Mesenchymal stem cell (in vitro differentiated cells and primary cell): ENCODE measurements at regions not wholly inside any gene's neighbourhood (a gene's known extent, or its start where the extent isn't known, plus 50 kb on each side); places are given as distances from the start of the nearest gene placed in this dataset.

Experiments used
- DNase-seq: peaks from one replicate; pipeline ENCODE4 v3.0.0-alpha.2; 2013
- H2AFZ ChIP-seq: one replicate; pipeline ENCODE4 v1.6.1; 2013; ENCODE audit warnings: low read depth, mild to moderate bottlenecking, control low read depth, inconsistent platforms, low read length, moderate library complexity
- H2AK5ac ChIP-seq: 2 replicates; pipeline ENCODE4 v1.6.1; 2013; ENCODE audit warnings: low read length, moderate library complexity, mild to moderate bottlenecking, inconsistent platforms; ENCODE audit not compliant: severe bottlenecking
- H2BK120ac ChIP-seq: one replicate; pipeline ENCODE4 v1.6.1; 2013; ENCODE audit warnings: low read depth, mild to moderate bottlenecking, inconsistent platforms, low read length, moderate library complexity
- H2BK12ac ChIP-seq, 2 experiments: one replicate each; pipeline ENCODE4 v1.6.1; 2013; ENCODE audit warnings: inconsistent platforms in 2 of 2, low read length in 2 of 2, mild to moderate bottlenecking in 2 of 2, moderate library complexity in 2 of 2, control low read depth in 1 of 2
- H2BK15ac ChIP-seq: one replicate; pipeline ENCODE4 v1.6.1; 2013; ENCODE audit warnings: mild to moderate bottlenecking, low read depth, inconsistent platforms; ENCODE audit not compliant: poor library complexity, severe bottlenecking
- H2BK5ac ChIP-seq: 2 replicates; pipeline ENCODE4 v1.6.1; 2013; ENCODE audit warnings: low read depth, mild to moderate bottlenecking, low read length, control low read depth, inconsistent platforms; ENCODE audit not compliant: poor library complexity, severe bottlenecking
- H3K14ac ChIP-seq, 2 experiments: one replicate each; pipeline ENCODE4 v1.6.1; 2013; ENCODE audit warnings: inconsistent platforms in 2 of 2, low read length in 2 of 2, control low read depth in 1 of 2, mild to moderate bottlenecking in 1 of 2, moderate library complexity in 1 of 2
- H3K18ac ChIP-seq, 2 experiments: one replicate each; pipeline ENCODE4 v1.6.1; 2013; ENCODE audit warnings: inconsistent platforms in 2 of 2, low read length in 2 of 2, control low read depth in 1 of 2, low read depth in 1 of 2, mild to moderate bottlenecking in 1 of 2
- H3K23ac ChIP-seq, 2 experiments: one replicate each; pipeline ENCODE4 v1.6.1; 2013; ENCODE audit warnings: inconsistent platforms in 2 of 2, low read length in 2 of 2, mild to moderate bottlenecking in 2 of 2, moderate library complexity in 2 of 2, control low read depth in 1 of 2
- H3K27ac ChIP-seq: 2 replicates; pipeline ENCODE4 v1.5.1; 2013; ENCODE audit warnings: mild to moderate bottlenecking, moderate library complexity, low read length, control low read depth, inconsistent platforms; ENCODE audit not compliant: poor library complexity, severe bottlenecking
- H3K27me3 ChIP-seq, 2 experiments: 2 replicates each; pipeline versions ENCODE4 v1.6.1 to v1.7.0; 2013; ENCODE audit warnings: low read length in 2 of 2, mild to moderate bottlenecking in 2 of 2, moderate library complexity in 2 of 2, control low read depth in 1 of 2, inconsistent platforms in 1 of 2; ENCODE audit not compliant: control insufficient read depth in 1 of 2, insufficient read depth in 1 of 2
- H3K36me3 ChIP-seq, 2 experiments: 2 replicates each; pipeline versions ENCODE4 v1.6.1 to v1.7.0; 2013; ENCODE audit warnings: low read length in 2 of 2, control low read depth in 1 of 2, inconsistent platforms in 1 of 2, low read depth in 1 of 2, mild to moderate bottlenecking in 1 of 2; ENCODE audit not compliant: insufficient read depth in 2 of 2, control insufficient read depth in 1 of 2
- H3K4ac ChIP-seq, 2 experiments: one replicate each; pipeline ENCODE4 v1.6.1; 2013; ENCODE audit warnings: inconsistent platforms in 2 of 2, low read length in 2 of 2, mild to moderate bottlenecking in 2 of 2, moderate library complexity in 2 of 2, control low read depth in 1 of 2, low read depth in 1 of 2
- H3K4me1 ChIP-seq: 2 replicates; pipeline ENCODE4 v1.6.1; 2013; ENCODE audit warnings: low read depth, low read length, control low read depth; ENCODE audit not compliant: control insufficient read depth, insufficient read depth
- H3K4me2 ChIP-seq: 2 replicates; pipeline ENCODE4 v1.6.1; 2013; ENCODE audit warnings: low read length, mild to moderate bottlenecking, inconsistent platforms; ENCODE audit not compliant: poor library complexity, severe bottlenecking
- H3K4me3 ChIP-seq, 2 experiments: 2 replicates each; pipeline versions ENCODE4 v1.5.1 to v1.7.0; 2013; ENCODE audit warnings: low read length in 2 of 2, mild to moderate bottlenecking in 2 of 2, control low read depth in 1 of 2, low read depth in 1 of 2; ENCODE audit not compliant: insufficient read depth in 1 of 2
- H3K79me1 ChIP-seq: replicated peaks from 2 replicates; pipeline ENCODE4 v1.6.1; 2013; ENCODE audit warnings: mild to moderate bottlenecking, control low read depth, low read length, inconsistent platforms; ENCODE audit not compliant: poor library complexity, severe bottlenecking
- H3K9ac ChIP-seq: 2 replicates; pipeline ENCODE4 v1.7.0; 2013; ENCODE audit warnings: mild to moderate bottlenecking, low read length, moderate library complexity
- H3K9me3 ChIP-seq: 2 replicates; pipeline ENCODE4 v1.7.0; 2013; ENCODE audit warnings: mild to moderate bottlenecking, low read length; ENCODE audit not compliant: control insufficient read depth
- H4K8ac ChIP-seq: one replicate; pipeline ENCODE4 v1.6.1; 2013; ENCODE audit warnings: inconsistent platforms, mild to moderate bottlenecking, low read length, moderate library complexity
- H4K91ac ChIP-seq: one replicate; pipeline ENCODE4 v1.6.1; 2013; ENCODE audit warnings: mild to moderate bottlenecking, low read length, inconsistent platforms
- WGBS: methylation state at CpG from one replicate; pipeline ENCODE4 v1.1.7; 2013; ENCODE audit warnings: mixed read lengths; 5-methylcytosine and 5-hydroxymethylcytosine counted together

DNA sequence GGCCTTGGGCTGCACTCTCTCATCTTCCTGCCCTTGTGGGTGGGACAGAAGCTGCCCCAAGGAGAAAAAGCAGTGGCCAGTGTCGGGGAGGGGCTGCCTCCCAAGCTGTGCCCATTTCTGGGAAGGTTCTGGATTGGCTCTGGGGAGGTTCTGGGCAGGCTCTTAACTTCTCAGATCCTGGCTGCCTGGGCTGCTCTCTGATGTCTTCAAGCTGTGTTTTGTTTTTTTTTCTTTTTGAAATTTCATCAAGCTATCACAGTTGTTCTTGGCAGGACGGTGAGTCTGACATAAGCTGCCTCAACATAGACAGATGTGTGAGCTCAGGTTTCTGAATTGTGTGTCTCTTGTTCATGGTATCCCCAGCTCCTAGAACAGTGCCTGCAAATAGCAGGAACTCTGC, 1032.0 kb downstream of the BRD1 start:
- no peak for DNase-seq
- WGBS, result 34% methylated on average over 2 of the region's 2 CpGs
- H3K36me3 ChIP-seq, result no peaks in the 10 kb centered on the region
- no peak overlapping the region for H3K23ac ChIP-seq
- H2BK120ac ChIP-seq, result no peak overlapping the region
- no peak overlapping the region for H4K91ac ChIP-seq
- H3K4me3 ChIP-seq, result no peak overlapping the region
- no peak overlapping the region for H2BK5ac ChIP-seq
- no peaks in the 10 kb centered on the region for H3K27me3 ChIP-seq
- no peak overlapping the region for H2AFZ ChIP-seq
- no peak overlapping the region for H3K14ac ChIP-seq
- H4K8ac ChIP-seq, result no peak overlapping the region
- no peak overlapping the region for H2BK15ac ChIP-seq
- no peak overlapping the region for H3K9ac ChIP-seq
- H3K27ac ChIP-seq, result no peak overlapping the region
- H3K4me2 ChIP-seq, result no peak overlapping the region
- no peak overlapping the region for H3K4ac ChIP-seq
- H3K79me1 ChIP-seq, result no peaks in the 10 kb centered on the region
- H3K4me1 ChIP-seq, result peaks cover 1% of the 10 kb centered on the region
- no peak overlapping the region for H2BK12ac ChIP-seq
- no peak overlapping the region for H2AK5ac ChIP-seq
- H3K18ac ChIP-seq, result no peak overlapping the region
- H3K9me3 ChIP-seq, result no peaks in the 10 kb centered on the region

DNA sequence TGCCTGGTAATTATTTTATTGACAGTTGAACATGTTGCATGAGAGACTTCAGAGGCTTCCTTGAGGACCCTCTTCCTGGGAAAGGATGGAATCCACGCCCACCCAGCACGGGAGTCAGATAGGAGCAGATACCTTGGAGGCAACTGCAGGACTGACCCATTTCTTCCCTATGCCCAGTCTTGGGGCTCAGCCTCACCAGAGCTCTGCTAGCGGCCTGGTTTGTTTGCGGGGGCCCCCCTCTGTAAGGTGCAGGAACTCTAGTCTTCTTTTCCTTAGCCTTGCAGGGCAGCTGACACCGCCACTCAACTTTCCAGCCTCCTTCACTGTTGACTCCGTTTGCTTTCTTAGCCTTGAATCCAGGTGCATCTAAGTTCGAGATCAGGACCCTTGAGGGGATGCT, 1032.8 kb downstream of the BRD1 start:
- Histone ChIP-seq H3K9me3 (no peaks in the 10 kb centered on the region), H2BK120ac (no peak overlapping the region), H4K91ac (no peak overlapping the region), H3K36me3 (no peaks in the 10 kb centered on the region), H3K27me3 (no peaks in the 10 kb centered on the region), H2BK15ac (no peak overlapping the region), H3K23ac (no peak overlapping the region), H3K79me1 (no peaks in the 10 kb centered on the region), H3K27ac (no peak overlapping the region), H3K4me2 (no peak overlapping the region), H2AK5ac (no peak overlapping the region), H2BK5ac (no peak overlapping the region), H3K4me3 (no peak overlapping the region), H3K4ac (no peak overlapping the region), H2BK12ac (no peak overlapping the region), H3K4me1 (peaks cover 1% of the 10 kb centered on the region), H3K14ac (no peak overlapping the region), H2AFZ (no peak overlapping the region), H3K9ac (no peak overlapping the region), H3K18ac (no peak overlapping the region), H4K8ac (no peak overlapping the region)
- DNase-seq, result no peak
- 68% methylated on average over 4 of the region's 7 CpGs for WGBS

DNA sequence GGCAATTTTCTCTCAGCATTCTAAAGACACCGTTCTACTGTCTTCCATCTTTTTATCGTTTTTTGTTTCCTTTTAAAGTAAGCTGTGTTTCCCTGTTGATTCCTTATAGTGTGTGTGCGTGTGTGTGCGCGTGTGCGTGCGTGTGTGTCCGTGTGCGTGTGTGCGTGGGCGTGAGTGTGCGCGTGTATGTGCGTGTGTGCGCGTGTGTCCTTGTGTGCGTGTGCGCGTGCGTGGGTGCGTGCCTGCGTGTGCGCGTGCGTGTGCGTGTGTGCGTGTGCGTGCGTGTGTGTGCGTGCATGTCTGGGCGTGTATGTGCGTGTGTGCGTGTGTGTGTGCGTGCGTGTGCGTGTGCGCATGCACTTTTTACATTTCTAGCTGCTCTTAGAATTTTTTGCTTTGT, 1033.7 kb downstream of the BRD1 start:
- no peak overlapping the region for H2BK15ac ChIP-seq
- H3K14ac ChIP-seq, result no peak overlapping the region
- H3K4me1 ChIP-seq, result peaks cover 1% of the 10 kb centered on the region
- H2BK120ac ChIP-seq, result no peak overlapping the region
- no peak overlapping the region for H3K18ac ChIP-seq
- H2AFZ ChIP-seq, result no peak overlapping the region
- no peak overlapping the region for H2AK5ac ChIP-seq
- no peak overlapping the region for H3K4ac ChIP-seq
- H2BK12ac ChIP-seq, result no peak overlapping the region
- H3K79me1 ChIP-seq, result no peaks in the 10 kb centered on the region
- no peak overlapping the region for H4K8ac ChIP-seq
- no peak overlapping the region for H3K27ac ChIP-seq
- H3K9ac ChIP-seq, result no peak overlapping the region
- WGBS, result 84% methylated on average over 26 of the region's 37 CpGs
- H3K4me2 ChIP-seq, result no peak overlapping the region
- no peaks in the 10 kb centered on the region for H3K27me3 ChIP-seq
- no peak for DNase-seq
- H3K9me3 ChIP-seq, result no peaks in the 10 kb centered on the region
- H4K91ac ChIP-seq, result no peak overlapping the region
- H2BK5ac ChIP-seq, result no peak overlapping the region
- no peaks in the 10 kb centered on the region for H3K36me3 ChIP-seq
- no peak overlapping the region for H3K23ac ChIP-seq
- H3K4me3 ChIP-seq, result no peak overlapping the region

DNA sequence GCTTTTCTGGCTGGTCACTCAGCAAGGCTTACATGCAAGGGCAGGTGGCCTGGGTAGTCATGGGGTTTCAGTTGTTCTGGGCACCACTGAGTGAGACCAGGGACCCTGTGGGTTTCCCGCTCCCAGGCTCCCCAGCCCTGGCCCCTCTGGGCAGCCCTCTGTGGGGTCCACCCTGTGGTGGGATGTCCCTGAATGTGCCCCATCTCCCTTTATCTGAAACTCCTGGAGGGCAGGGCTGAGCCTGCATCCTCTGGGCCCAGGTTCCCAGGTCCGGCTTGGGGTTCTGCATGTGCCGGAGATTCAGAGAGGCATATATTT, 1041.0 kb downstream of the BRD1 start:
- Histone ChIP-seq H3K23ac (no peak overlapping the region), H3K79me1 (no peaks in the 10 kb centered on the region), H4K8ac (no peak overlapping the region), H3K27me3 (no peaks in the 10 kb centered on the region), H3K4me2 (no peak overlapping the region), H2AK5ac (no peak overlapping the region), H3K9me3 (no peaks in the 10 kb centered on the region), H3K36me3 (no peaks in the 10 kb centered on the region), H3K4me3 (no peak overlapping the region), H3K14ac (no peak overlapping the region), H2BK12ac (no peak overlapping the region), H2BK5ac (no peak overlapping the region), H3K4me1 (no peaks in the 10 kb centered on the region), H2AFZ (no peak overlapping the region), H3K27ac (no peak overlapping the region), H3K18ac (no peak overlapping the region), H2BK15ac (no peak overlapping the region), H4K91ac (no peak overlapping the region), H2BK120ac (no peak overlapping the region), H3K9ac (no peak overlapping the region), H3K4ac (no peak overlapping the region)
- no peak for DNase-seq
- WGBS, result 95% methylated on average over 3 of the region's 3 CpGs
